ENCODE measurements at regions not wholly inside any gene's neighbourhood (a gene's known extent, or its start where the extent isn't known, plus 50 kb on each side); places are given as distances from the start of the nearest gene placed in this dataset.

DNA sequence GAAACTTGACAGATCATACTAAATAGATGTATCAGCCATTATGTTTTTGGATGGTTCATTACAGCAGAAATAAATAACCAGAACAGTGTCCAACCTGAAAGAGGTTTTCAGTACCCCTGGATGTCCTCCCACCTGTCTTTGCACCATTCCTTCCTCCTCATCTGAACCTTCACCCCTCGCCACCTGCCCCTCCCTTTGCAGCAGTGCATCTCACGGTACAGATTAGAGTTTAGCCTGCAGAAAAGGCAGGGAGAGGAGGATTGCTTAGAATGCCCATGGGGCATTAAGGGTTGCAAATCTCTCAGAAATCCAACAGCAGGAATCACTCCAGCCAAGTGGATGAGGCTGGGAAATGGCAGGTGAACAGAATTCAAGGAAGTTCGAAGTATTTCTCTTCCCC lies 155.0 kb downstream of the HS3ST2 start (continued):
- TF ChIP-seq EP300 (IDR thresholded peaks at IDR 0.05; ENCODE audit: low read depth in 2 of 2, low read length in 2 of 2), result no peak
- no peak for TF ChIP-seq EP300 (CRISPR knock-in tag; IDR thresholded peaks at IDR 0.05; ENCODE audit: borderline replicate concordance)
- TF ChIP-seq ZNF737 (CRISPR knock-in tag; IDR thresholded peaks at IDR 0.05; ENCODE audit: borderline replicate concordance), result no peak
- no peak for TF ChIP-seq BCL6 (CRISPR knock-in tag; IDR thresholded peaks at IDR 0.05)
- no peak for TF ChIP-seq SMARCE1 (IDR thresholded peaks at IDR 0.05; ENCODE audit: borderline replicate concordance)

DNA sequence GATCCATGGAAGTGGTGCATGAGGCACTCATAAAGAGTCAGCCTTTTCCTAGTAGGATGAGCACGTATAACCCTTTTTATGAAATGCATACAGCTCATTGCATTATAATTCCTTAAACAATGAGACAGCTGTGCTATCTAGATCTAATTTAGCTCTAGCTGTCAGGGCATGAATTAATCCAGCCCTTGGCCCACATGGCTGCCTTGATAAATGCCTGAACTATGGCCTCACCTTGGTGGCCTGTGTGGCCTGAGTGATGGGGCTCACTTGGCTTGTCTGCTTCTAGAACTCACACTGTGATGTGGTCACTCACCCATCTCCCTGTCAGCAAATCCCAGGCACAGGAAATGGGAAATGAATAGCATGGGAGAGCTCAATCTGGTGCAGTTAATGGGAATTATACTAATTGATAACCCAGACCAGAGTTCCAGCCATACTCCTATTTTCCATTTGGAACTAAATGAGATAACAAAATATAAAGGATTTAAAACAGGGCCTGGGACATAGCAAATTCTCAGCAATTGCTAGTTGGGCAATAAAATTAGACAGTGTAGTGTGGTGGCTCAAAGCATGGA lies 153.6 kb downstream of the HS3ST2 start:
- peaks cover 0 to 4% of the 10 kb centered on the region in 2 experiments; a peak in 1 of 5 replicates for H3K27me3 ChIP-seq (ENCODE audit: control insufficient read depth in 1 of 2, insufficient read depth in 2 of 2, low read length in 2 of 2)
- ATAC-seq (no peak), DNase-seq (ENCODE audit: low spot score) (no peak), FAIRE-seq (no peak)
- BruUV-seq (replicated peaks), result no TSS peak
- no peak overlapping the region for H3K9ac ChIP-seq (ENCODE audit: insufficient read depth, low read depth, low read length)
- TF ChIP-seq ESRRA (CRISPR knock-in tag; IDR thresholded peaks at IDR 0.05; ENCODE audit: low read depth), result no peak
- TF ChIP-seq ZNF747 (CRISPR knock-in tag; IDR thresholded peaks at IDR 0.05; ENCODE audit: borderline replicate concordance), result no peak
- no peak for TF ChIP-seq YY1 (IDR thresholded peaks at IDR 0.05; ENCODE audit: insufficient read depth, insufficient replicate concordance, low read depth, low read length)
- no peak for TF ChIP-seq ZFAT (CRISPR knock-in tag; conservative IDR thresholded peaks at IDR 0.05)
- TF ChIP-seq KLF9 (CRISPR knock-in tag; IDR thresholded peaks at IDR 0.05; ENCODE audit: low read depth), result no peak
- TF ChIP-seq, protein P1, sequence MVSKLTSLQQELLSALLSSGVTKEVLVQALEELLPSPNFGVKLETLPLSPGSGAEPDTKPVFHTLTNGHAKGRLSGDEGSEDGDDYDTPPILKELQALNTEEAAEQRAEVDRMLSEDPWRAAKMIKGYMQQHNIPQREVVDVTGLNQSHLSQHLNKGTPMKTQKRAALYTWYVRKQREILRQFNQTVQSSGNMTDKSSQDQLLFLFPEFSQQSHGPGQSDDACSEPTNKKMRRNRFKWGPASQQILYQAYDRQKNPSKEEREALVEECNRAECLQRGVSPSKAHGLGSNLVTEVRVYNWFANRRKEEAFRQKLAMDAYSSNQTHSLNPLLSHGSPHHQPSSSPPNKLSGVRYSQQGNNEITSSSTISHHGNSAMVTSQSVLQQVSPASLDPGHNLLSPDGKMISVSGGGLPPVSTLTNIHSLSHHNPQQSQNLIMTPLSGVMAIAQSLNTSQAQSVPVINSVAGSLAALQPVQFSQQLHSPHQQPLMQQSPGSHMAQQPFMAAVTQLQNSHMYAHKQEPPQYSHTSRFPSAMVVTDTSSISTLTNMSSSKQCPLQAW (CRISPR knock-in tag; IDR thresholded peaks at IDR 0.05), result no peak
- TF ChIP-seq ATF7-NPFF (CRISPR knock-in tag; IDR thresholded peaks at IDR 0.05; ENCODE audit: low read depth), result no peak
- no peak for TF ChIP-seq MXI1 (IDR thresholded peaks at IDR 0.05; ENCODE audit: borderline replicate concordance, low read depth, low read length)
- no peak for TF ChIP-seq SRF (IDR thresholded peaks at IDR 0.05; ENCODE audit: low read depth, low read length)
- H3K4me1 ChIP-seq (ENCODE audit: insufficient read depth, low read length), result no peaks in the 10 kb centered on the region
- intact Hi-C loops (cut with micrococcal nuclease; ENCODE audit: unreplicated experiment), result no loop called here
- H4K20me1 ChIP-seq (ENCODE audit: insufficient read depth, low read length), result no peaks in the 10 kb centered on the region
- H3K9me3 ChIP-seq (ENCODE audit: low read length), result no peaks in the 10 kb centered on the region
- H3K4me3 ChIP-seq (replicated peaks in 1 of 3; ENCODE audit: insufficient read depth in 1 of 3, low read depth in 2 of 3, low read length in 3 of 3), result no peak overlapping the region
- ChIA-PET CTCF (ENCODE audit: low intra/inter-chr PET ratio, low total read pairs) (no interaction called here), POLR2A (no interaction called here)
- H3K27ac ChIP-seq (ENCODE audit: extremely low read length, insufficient read depth, low read length), result no peak overlapping the region
- WGBS (ENCODE audit: low lambda C conversion rate), result 0% methylated on average over 1 of the region's 1 CpG
- H3K79me2 ChIP-seq (ENCODE audit: insufficient read depth, low read length), result no peaks in the 10 kb centered on the region
- H3K36me3 ChIP-seq (replicated peaks in 1 of 2; ENCODE audit: control insufficient read depth in 1 of 2, insufficient read depth in 2 of 2, low read length in 2 of 2), result no peaks in the 10 kb centered on the region
- H3K4me2 ChIP-seq (ENCODE audit: low read depth, low read length), result no peak overlapping the region
- in situ Hi-C loops (cut with HindIII; ENCODE audit: extremely low pct_ligation_motif_present, low pct_unique_long_range_greater_than_20kb), result no loop called here
- no peak overlapping the region for H2AFZ ChIP-seq (ENCODE audit: low read length)
